Calu3 (cell line): ENCODE measurements at regions not wholly inside any gene's neighbourhood (a gene's known extent, or its start where the extent isn't known, plus 50 kb on each side); places are given as distances from the start of the nearest gene placed in this dataset.

ENCODE experiments used
- BruUV-seq: library from RNA; stranded (reverse); fragments of 400-500 nt; replicated peaks from 2 replicates; lab custom pipeline; 2021; lab: Mats Ljungman, UMichigan
- CTCF ChIA-PET: fragments of 300-600 bp; sonication (Branson Sonifier 250); formaldehyde crosslinking; loops from one replicate; lab custom pipeline; 2022; ENCODE audit warnings: antibody characterized with exemption; lab: Charles Lee
- DNase-seq: peaks from one replicate; pipeline ENCODE4 v3.0.0; 2022
- H3K27ac Mint-ChIP-seq: one replicate; pipeline ENCODE4 v1.8.0; 2022; ENCODE audit warnings: mixed read lengths; ENCODE audit not compliant: unreplicated experiment
- H3K27me3 Mint-ChIP-seq: one replicate; pipeline ENCODE4 v1.8.0; 2022; ENCODE audit warnings: mixed read lengths; ENCODE audit not compliant: unreplicated experiment
- H3K36me3 Mint-ChIP-seq: one replicate; pipeline ENCODE4 v1.8.0; 2022; ENCODE audit warnings: mild to moderate bottlenecking, moderate library complexity, mixed read lengths; ENCODE audit not compliant: insufficient read depth, unreplicated experiment
- H3K4me1 Mint-ChIP-seq: one replicate; pipeline ENCODE4 v1.8.0; 2022; ENCODE audit warnings: mild to moderate bottlenecking, low read depth, mixed read lengths; ENCODE audit not compliant: unreplicated experiment
- H3K4me3 Mint-ChIP-seq: one replicate; pipeline ENCODE4 v1.8.0; 2022; ENCODE audit warnings: mild to moderate bottlenecking, low read depth, moderate library complexity, mixed read lengths; ENCODE audit not compliant: unreplicated experiment
- H3K9me3 Mint-ChIP-seq: one replicate; pipeline ENCODE4 v1.8.0; 2022; ENCODE audit warnings: low read depth, mixed read lengths; ENCODE audit not compliant: unreplicated experiment
- intact Hi-C: fragments of 100-400 bp; cut with micrococcal nuclease; formaldehyde crosslinking; loops from one replicate; pipeline ENCODE4 v1.10.0; 2022; ENCODE audit not compliant: unreplicated experiment
- TF ChIP-seq, protein P1 (sequence below): fragments of 200-600 bp; IDR thresholded peaks from one replicate; pipeline ENCODE4 v1.8.0; 2022; ENCODE audit warnings: antibody characterized with exemption; ENCODE audit not compliant: unreplicated experiment

DNA sequence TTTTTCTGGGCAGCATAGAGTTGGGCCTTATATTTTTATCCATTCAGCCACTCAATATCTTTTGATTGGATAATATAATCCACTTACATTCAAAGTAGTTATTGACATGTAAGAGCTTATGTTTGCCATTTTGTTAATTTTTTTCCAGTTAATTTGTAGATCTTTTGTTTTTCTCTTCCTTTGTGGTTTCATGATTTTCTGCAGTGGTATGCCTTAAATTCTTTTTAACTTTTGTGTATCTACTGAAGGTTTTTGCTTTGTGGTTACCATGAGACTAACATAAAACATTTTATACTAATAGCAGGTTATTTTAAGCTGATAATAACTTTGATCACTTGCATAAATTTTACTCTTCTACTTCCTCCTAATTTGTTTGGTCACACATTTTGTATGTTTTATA lies 140.8 kb upstream of the GATB start:
- Mint-ChIP-seq H3K4me3 (no peak overlapping the region), H3K4me1 (no peaks in the 10 kb centered on the region), H3K9me3 (peaks cover 3% of the 10 kb centered on the region), H3K36me3 (no peaks in the 10 kb centered on the region), H3K27me3 (peaks cover 61% of the 10 kb centered on the region), H3K27ac (no peak overlapping the region)
- TF ChIP-seq, protein P1, sequence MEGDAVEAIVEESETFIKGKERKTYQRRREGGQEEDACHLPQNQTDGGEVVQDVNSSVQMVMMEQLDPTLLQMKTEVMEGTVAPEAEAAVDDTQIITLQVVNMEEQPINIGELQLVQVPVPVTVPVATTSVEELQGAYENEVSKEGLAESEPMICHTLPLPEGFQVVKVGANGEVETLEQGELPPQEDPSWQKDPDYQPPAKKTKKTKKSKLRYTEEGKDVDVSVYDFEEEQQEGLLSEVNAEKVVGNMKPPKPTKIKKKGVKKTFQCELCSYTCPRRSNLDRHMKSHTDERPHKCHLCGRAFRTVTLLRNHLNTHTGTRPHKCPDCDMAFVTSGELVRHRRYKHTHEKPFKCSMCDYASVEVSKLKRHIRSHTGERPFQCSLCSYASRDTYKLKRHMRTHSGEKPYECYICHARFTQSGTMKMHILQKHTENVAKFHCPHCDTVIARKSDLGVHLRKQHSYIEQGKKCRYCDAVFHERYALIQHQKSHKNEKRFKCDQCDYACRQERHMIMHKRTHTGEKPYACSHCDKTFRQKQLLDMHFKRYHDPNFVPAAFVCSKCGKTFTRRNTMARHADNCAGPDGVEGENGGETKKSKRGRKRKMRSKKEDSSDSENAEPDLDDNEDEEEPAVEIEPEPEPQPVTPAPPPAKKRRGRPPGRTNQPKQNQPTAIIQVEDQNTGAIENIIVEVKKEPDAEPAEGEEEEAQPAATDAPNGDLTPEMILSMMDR = no peak
- BruUV-seq = no TSS peak
- DNase-seq = no peak
- CTCF ChIA-PET = no interaction called here
- intact Hi-C loops = no loop called here

DNA sequence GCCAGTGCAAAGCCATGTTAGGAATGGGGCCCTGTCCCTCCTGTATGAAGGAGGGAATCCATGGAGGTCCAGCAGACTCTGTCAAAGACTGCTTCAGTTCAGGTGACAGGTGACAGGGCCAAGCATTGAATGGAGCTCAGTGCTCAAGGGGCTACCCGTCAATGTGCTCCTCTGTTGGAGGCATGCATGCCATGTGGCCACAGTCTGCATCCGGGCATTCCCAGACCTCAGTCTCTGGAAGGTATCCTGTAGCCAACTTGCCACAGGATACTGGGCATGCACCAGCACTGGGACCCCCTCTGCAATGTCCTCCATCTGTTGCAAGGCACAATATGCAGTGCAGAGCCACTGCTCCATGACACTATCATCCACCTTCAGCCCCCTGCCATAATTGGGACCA lies 136.1 kb upstream of the GATB start:
- TF ChIP-seq, protein P1 = no peak
- DNase-seq = no peak
- CTCF ChIA-PET = no interaction called here
- intact Hi-C loops = no loop called here
- no TSS peak for BruUV-seq
- peaks cover 57% of the 10 kb centered on the region for H3K27me3 Mint-ChIP-seq
- no peak overlapping the region for H3K27ac Mint-ChIP-seq
- H3K4me3 Mint-ChIP-seq = no peak overlapping the region
- H3K9me3 Mint-ChIP-seq = peaks cover 3% of the 10 kb centered on the region
- H3K36me3 Mint-ChIP-seq = no peaks in the 10 kb centered on the region
- H3K4me1 Mint-ChIP-seq = no peaks in the 10 kb centered on the region

DNA sequence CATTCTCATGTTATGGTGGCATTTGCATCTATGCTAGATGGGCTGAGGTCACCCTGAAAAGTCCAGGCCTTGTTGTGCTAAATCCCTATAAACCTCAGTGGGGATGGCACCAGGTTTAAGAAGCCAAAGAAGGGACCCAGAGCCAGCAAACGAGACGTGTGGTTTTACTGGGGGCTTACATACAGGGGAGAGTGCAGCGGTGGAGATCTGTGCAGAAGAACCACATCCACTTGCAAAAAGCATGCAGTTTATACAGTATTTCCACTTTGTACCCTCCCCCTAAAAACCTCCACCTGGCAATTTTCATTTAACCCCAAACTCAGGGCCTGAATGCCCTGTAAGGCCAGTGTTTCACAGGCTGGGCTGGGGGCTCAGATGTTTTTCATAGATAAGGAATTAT lies 134.9 kb upstream of the GATB start:
- no peak overlapping the region for H3K27ac Mint-ChIP-seq
- DNase-seq = no peak
- peaks cover 63% of the 10 kb centered on the region for H3K27me3 Mint-ChIP-seq
- BruUV-seq = no TSS peak
- no peaks in the 10 kb centered on the region for H3K4me1 Mint-ChIP-seq
- CTCF ChIA-PET = no interaction called here
- H3K4me3 Mint-ChIP-seq = no peak overlapping the region
- H3K9me3 Mint-ChIP-seq = peaks cover 3% of the 10 kb centered on the region
- TF ChIP-seq, protein P1 = no peak
- intact Hi-C loops = no loop called here
- H3K36me3 Mint-ChIP-seq = no peaks in the 10 kb centered on the region

DNA sequence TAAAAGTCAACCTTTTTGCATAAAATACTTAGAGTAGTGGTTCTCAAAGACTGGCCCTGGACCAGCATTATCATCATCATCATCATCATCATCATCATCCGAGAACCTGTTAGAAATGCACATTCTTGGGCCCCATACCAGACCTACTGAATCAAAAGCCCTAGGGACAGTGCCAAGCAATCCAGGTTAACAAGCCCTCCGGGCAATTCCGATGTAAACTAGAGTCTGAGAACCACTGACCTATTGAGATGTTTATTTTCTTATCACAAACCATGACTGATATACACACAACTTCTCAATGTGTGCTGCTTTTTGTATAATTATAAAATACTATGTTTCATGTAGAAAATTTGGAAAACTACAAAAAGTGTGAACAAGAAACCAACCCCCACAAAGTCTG lies 133.4 kb upstream of the GATB start:
- Mint-ChIP-seq H3K27me3 (peaks cover 49% of the 10 kb centered on the region), H3K27ac (no peak overlapping the region), H3K9me3 (no peaks in the 10 kb centered on the region), H3K4me1 (no peaks in the 10 kb centered on the region), H3K36me3 (no peaks in the 10 kb centered on the region), H3K4me3 (no peak overlapping the region)
- DNase-seq = no peak
- TF ChIP-seq, protein P1 = no peak
- intact Hi-C loops = no loop called here
- CTCF ChIA-PET = no interaction called here
- BruUV-seq = no TSS peak
